Spleen (tissue), 7 donors: ENCODE measurements at regions not wholly inside any gene's neighbourhood (a gene's known extent, or its start where the extent isn't known, plus 50 kb on each side); places are given as distances from the start of the nearest gene placed in this dataset.

Source experiments
- CTCF ChIP-seq, 11 experiments: fragments of 200-600 bp in 7 of 11; fragments of 450-650 bp in 4 of 11; sonication (generic) in 4 of 11; IDR thresholded peaks in 8 of 11; conservative IDR thresholded peaks in 3 of 11; 1 replicate in 7 of 11; 2 replicates in 4 of 11; pipeline versions ENCODE4 v1.4.0 to v1.8.0; 2016 to 2021; ENCODE audit warnings: antibody characterized with exemption in 11 of 11, inconsistent platforms in 4 of 11, mild to moderate bottlenecking in 1 of 11
- POLR2A ChIP-seq, 3 donors: fragments of 450-650 bp; IDR thresholded peaks; one replicate each; pipeline ENCODE4 v1.5.1; 2017; ENCODE audit warnings: antibody characterized with exemption in 3 of 3, mild to moderate bottlenecking in 1 of 3
- donor health status: DM: no; HTN: no; CAD: no; lungs with moderate emphysema.
- donor health status: DM: no; HTN: no; CAD: no.
- donor health status: DM: no; HTN: no; CAD: no.

GRCh38 chr13:90105849-90106496 is 1241.5 kb upstream of the MIR17HG start:
- TF ChIP-seq POLR2A (IDR thresholded peaks at IDR 0.05) (no peak), CTCF (IDR thresholded peaks at IDR 0.05 in 8 of 11, conservative IDR thresholded peaks at IDR 0.05 in 3 of 11) (no peak)
